Panc1 (cell line): ENCODE measurements at regions not wholly inside any gene's neighbourhood (a gene's known extent, or its start where the extent isn't known, plus 50 kb on each side); places are given as distances from the start of the nearest gene placed in this dataset.
A peak's percentile ranks its signal among the peaks of the same experiment; 100 is the strongest.
"Not testable (repeated sequence)": the region's sequence is repeated elsewhere in the genome, so short reads cannot be mapped to it uniquely, and the experiment has no call there.

Experiments
- ATAC-seq: fragments of 200-7000 bp; cut with Tn5 transposase; 2 replicates; pipeline ENCODE4 v1.9.1; 2020; ENCODE audit warnings: mild to moderate bottlenecking, moderate library complexity
- BruUV-seq: library from RNA; stranded (reverse); fragments of 400-500 nt; replicated peaks from 2 replicates; lab custom pipeline; 2021; lab: Mats Ljungman, UMichigan
- CTCF ChIA-PET: fragments of 300-600 bp; sonication (Branson Sonifier 250); formaldehyde crosslinking; loops from one replicate; lab custom pipeline; 2022; ENCODE audit warnings: antibody characterized with exemption; lab: Charles Lee
- POLR2A ChIA-PET: fragments of 300-600 bp; sonication (Branson Sonifier 250); formaldehyde crosslinking; loops from one replicate; lab custom pipeline; 2022; ENCODE audit warnings: antibody characterized with exemption; lab: Charles Lee
- DNase-seq: peaks from one replicate; pipeline ENCODE4 v3.0.0-alpha.2; 2010; ENCODE audit warnings: low read depth, low spot score
- H3K27ac ChIP-seq: 2 replicates; pipeline ENCODE4 v1.5.1; 2011; ENCODE audit warnings: mild to moderate bottlenecking, low read length, inconsistent platforms
- H3K27me3 ChIP-seq: fragments of 200-500 bp; sonication (Bioruptor generic); 2 replicates; pipeline ENCODE4 v1.6.0; 2014; ENCODE audit warnings: low read length, inconsistent platforms; ENCODE audit not compliant: control insufficient read depth, insufficient read depth
- H3K36me3 ChIP-seq: fragments of 200-500 bp; sonication (Bioruptor generic); 2 replicates; pipeline ENCODE4 v1.5.1; 2014; ENCODE audit warnings: inconsistent platforms, mild to moderate bottlenecking, low read length, moderate library complexity; ENCODE audit not compliant: control insufficient read depth, insufficient read depth
- H3K4me1 ChIP-seq: 2 replicates; pipeline ENCODE4 v1.5.1; 2011; ENCODE audit warnings: inconsistent platforms, mild to moderate bottlenecking, low read length, moderate library complexity; ENCODE audit not compliant: control insufficient read depth, insufficient read depth
- H3K4me3 ChIP-seq, 2 experiments: 2 replicates each; pipeline ENCODE4 v1.5.1; 2011 to 2012; ENCODE audit warnings: low read depth in 2 of 2, low read length in 2 of 2, mild to moderate bottlenecking in 2 of 2, inconsistent platforms in 1 of 2, moderate library complexity in 1 of 2
- H3K9me3 ChIP-seq: fragments of 200-500 bp; sonication (Bioruptor generic); 2 replicates; pipeline ENCODE4 v1.5.1; 2014; ENCODE audit warnings: low read depth, mild to moderate bottlenecking, inconsistent platforms, low read length, moderate library complexity; ENCODE audit not compliant: control insufficient read depth, insufficient read depth
- in situ Hi-C: cut with HindIII; loops from 2 replicates; pipeline ENCODE4 v1.10.0; 2016; ENCODE audit warnings: low sequenced_read_pairs, low pct_unique_long_range_greater_than_20kb
- intact Hi-C: fragments of 100-400 bp; cut with micrococcal nuclease; formaldehyde crosslinking; loops from one replicate; pipeline ENCODE4 v1.10.0; 2022; ENCODE audit not compliant: unreplicated experiment

DNA sequence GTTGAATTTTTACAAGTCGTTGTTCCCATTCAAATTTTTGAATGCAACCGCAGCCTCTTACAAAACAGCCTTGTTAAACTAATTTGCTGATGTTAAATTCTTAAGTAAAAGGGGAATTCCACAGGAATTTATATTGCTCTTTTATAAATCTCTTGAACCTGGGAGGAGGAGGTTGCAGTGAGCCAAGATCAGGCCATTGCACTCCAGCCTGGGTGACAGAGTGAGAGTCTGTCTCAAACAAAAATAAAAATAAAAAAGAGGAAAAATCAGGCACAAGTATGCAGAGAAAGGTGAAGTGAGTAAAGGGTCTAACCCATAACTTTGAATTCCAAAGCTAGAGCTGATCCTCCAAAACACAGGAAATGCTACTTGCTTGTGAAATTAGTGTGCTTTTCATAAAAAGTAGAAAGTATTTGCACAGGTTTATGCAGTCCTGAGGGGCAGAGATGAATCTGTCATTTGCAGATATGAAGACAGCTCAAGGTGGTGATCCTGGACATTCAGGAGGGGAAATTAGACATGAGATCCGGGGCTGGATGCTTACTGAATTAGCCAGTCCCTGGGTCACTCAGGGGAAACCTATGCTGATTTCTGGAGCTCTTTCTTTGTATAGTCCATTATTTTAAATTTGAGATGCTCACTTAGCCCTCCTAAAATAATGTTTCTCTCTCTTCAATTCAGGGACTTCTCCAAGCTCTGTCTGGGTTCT is 53.7 kb downstream of the OR11H2 start:
- peak; percentile 45; the same call in 1 of the 2 replicates for ATAC-seq
- H3K4me3 ChIP-seq, H3K4me1 ChIP-seq, DNase-seq, H3K9me3 ChIP-seq, intact Hi-C loops, H3K36me3 ChIP-seq, H3K27me3 ChIP-seq, H3K27ac ChIP-seq, POLR2A ChIA-PET, BruUV-seq, CTCF ChIA-PET, in situ Hi-C loops: not testable (repeated sequence)

DNA sequence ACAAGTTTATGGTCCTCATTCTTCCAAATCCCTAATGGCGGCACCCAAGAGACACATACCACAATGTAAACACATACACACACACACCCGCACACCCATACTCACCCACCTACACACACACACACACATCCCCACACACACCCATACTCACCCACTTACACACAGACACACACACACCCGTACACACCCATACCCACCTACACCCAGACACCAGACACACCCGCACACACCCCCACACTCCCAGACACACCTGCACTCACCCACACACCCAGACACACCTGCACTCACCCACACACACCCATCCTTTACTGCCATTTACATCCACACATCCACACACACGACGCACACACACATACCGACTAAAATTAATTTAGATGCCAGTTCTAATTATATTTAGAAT is 55.0 kb downstream of the OR11H2 start:
- ATAC-seq, intact Hi-C loops, BruUV-seq, POLR2A ChIA-PET, H3K4me1 ChIP-seq, H3K9me3 ChIP-seq, H3K27me3 ChIP-seq, DNase-seq, H3K27ac ChIP-seq, in situ Hi-C loops, H3K4me3 ChIP-seq, H3K36me3 ChIP-seq, CTCF ChIA-PET: not testable (repeated sequence)

DNA sequence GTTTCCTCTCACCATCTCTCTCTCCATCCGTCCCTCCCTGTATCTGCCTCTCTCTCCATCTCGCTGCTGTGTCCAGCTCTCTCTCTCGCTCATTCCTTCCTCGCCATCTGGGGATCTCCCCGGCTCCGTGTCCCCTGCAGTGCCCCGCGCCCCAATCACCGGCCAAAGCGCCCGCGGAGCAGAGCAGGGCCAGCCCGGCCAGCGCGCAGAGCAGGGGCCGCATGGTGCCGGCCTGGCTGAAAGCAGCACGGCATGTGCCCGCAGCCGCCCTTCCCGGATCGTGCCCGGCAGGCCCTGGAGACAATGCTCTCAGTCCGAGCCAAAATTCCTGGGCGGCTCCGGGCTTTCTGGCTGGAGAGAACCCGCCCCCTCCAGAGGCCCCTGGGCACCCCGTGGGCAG is 75.1 kb downstream of the OR11H2 start:
- H3K36me3 ChIP-seq, H3K9me3 ChIP-seq, H3K4me1 ChIP-seq, CTCF ChIA-PET, intact Hi-C loops, H3K27me3 ChIP-seq, H3K4me3 ChIP-seq, H3K27ac ChIP-seq, POLR2A ChIA-PET, DNase-seq, in situ Hi-C loops, BruUV-seq: not testable (repeated sequence)
- peak; percentile 57 for ATAC-seq

DNA sequence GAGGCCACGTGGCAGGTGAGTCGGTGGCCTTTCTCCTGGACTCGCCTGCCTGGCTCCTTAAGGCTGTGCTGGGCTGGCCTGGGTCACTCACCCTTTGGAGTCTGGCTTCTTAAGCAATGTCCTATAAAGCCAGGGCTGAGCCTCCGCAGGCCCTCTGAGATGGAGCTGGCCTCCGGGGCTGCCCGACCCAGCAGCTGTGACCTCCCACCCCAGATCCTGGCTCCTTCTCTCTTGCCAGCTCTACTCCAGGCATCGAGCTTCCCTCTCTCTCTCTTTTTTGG is 75.7 kb downstream of the OR11H2 start:
- BruUV-seq, H3K36me3 ChIP-seq, CTCF ChIA-PET, H3K4me3 ChIP-seq, H3K27me3 ChIP-seq, H3K9me3 ChIP-seq, in situ Hi-C loops, intact Hi-C loops, DNase-seq, H3K4me1 ChIP-seq, H3K27ac ChIP-seq, POLR2A ChIA-PET: not testable (repeated sequence)
- peak; percentile 81 for ATAC-seq

DNA sequence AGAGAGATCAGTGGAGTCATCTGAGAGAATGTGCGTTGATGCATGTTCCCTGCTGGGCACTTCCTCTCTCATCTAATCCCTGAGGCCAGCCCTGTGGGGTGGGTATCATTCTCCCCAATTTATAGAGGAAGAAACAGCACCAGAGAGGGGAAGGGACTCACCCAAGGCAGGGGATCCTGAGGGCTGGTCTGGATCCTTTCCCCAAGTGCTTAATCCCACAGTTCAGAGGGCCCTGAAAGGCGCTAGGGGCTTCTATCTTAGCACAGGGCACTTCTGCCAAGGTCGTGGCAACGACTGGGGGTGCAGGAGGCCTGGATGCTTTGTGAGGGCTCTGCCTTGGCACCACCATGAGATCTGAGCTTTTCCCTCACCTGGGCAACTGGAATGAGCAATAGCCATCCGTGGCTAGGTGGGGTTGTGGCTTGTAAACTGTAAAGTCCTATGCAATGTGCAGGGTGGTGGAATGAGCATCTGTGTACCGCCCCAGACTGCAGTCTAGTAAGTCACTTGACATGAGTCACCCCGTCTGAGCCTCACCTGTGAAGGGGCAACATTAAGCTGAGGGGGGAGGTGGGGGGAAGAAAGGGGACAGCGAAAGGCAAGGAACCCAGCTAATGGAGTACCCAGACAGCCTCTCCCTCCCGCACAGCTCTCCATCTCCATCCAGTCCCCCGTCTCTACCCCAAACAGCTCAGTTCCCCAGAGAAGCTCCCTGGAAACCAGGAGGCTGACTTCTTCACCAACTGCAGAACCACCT is 76.2 kb downstream of the OR11H2 start:
- H3K9me3 ChIP-seq, H3K27me3 ChIP-seq, H3K4me3 ChIP-seq, POLR2A ChIA-PET, CTCF ChIA-PET, H3K36me3 ChIP-seq, DNase-seq, H3K27ac ChIP-seq, in situ Hi-C loops, H3K4me1 ChIP-seq, intact Hi-C loops, BruUV-seq: not testable (repeated sequence)
- ATAC-seq: peak; percentile 58

DNA sequence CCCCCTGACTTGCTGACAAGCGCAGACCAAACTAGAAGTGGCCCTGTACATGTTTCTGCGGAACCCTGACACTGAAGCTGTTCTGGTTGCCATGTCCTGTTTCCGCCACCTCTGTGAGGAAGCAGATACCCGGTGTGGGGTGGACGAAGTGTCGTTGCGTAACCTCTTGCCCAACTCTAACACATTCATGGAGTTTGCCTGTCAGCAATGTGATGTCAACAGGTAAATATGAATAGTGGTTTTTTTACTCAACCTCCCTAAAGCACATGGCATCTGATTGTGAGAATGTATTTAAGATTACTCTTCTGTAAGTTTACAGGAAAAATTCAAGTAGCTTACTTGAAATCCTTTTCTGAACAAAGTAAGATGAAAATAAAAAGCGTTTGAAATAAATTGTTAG is 100.1 kb downstream of the OR11H2 start:
- in situ Hi-C loops, H3K36me3 ChIP-seq, CTCF ChIA-PET, H3K27ac ChIP-seq, ATAC-seq, H3K4me3 ChIP-seq, DNase-seq, BruUV-seq, H3K27me3 ChIP-seq, POLR2A ChIA-PET, H3K4me1 ChIP-seq, intact Hi-C loops, H3K9me3 ChIP-seq: not testable (repeated sequence)
